Sigmoid colon (tissue), 6 donors: ENCODE measurements at regions not wholly inside any gene's neighbourhood (a gene's known extent, or its start where the extent isn't known, plus 50 kb on each side); places are given as distances from the start of the nearest gene placed in this dataset.

Experiments used
- DNase-seq: peaks from one replicate; pipeline ENCODE4 v3.0.0-alpha.2; 2019
- H3K27ac ChIP-seq, 4 donors: fragments of 200-600 bp; sonication (generic); one replicate each; pipeline ENCODE4 v1.5.1; 2016 to 2019; ENCODE audit warnings: mild to moderate bottlenecking in 1 of 4
- H3K27me3 ChIP-seq, 3 donors: fragments of 200-600 bp; sonication (generic); one replicate each; pipeline ENCODE4 v1.5.1; 2019; ENCODE audit warnings: mild to moderate bottlenecking in 1 of 3
- H3K36me3 ChIP-seq, 4 donors: fragments of 200-600 bp; sonication (generic); one replicate each; pipeline ENCODE4 v1.5.1; 2016 to 2019
- H3K4me1 ChIP-seq, 4 donors: fragments of 200-600 bp; sonication (generic); one replicate each; pipeline ENCODE4 v1.5.1; 2017 to 2019
- H3K4me3 ChIP-seq, 4 donors: fragments of 200-600 bp; sonication (generic); one replicate each; pipeline ENCODE4 v1.5.1; 2017 to 2019; ENCODE audit warnings: mild to moderate bottlenecking in 2 of 4, moderate library complexity in 1 of 4
- H3K9me3 ChIP-seq, 4 donors: fragments of 200-600 bp in 3 of 4; sonication (generic) in 3 of 4; one replicate each; pipeline versions ENCODE4 v1.5.1 to v1.6.1; 2013 to 2019
- CTCF ChIP-seq, 4 experiments: fragments of 450-650 bp in 3 of 4; fragments of 200-600 bp in 1 of 4; IDR thresholded peaks; one replicate each; pipeline ENCODE4 v1.5.1; 2016 to 2019; ENCODE audit warnings: antibody characterized with exemption in 4 of 4, mild to moderate bottlenecking in 3 of 4, moderate library complexity in 2 of 4
- EP300 ChIP-seq, 4 donors: sonication (generic); formaldehyde crosslinking; IDR thresholded peaks; one replicate each; pipeline ENCODE4 v1.6.1; 2017; ENCODE audit warnings: antibody characterized with exemption in 4 of 4
- POLR2A ChIP-seq, 2 donors: fragments of 450-650 bp; IDR thresholded peaks; one replicate each; pipeline ENCODE4 v1.6.1; 2016; ENCODE audit warnings: antibody characterized with exemption in 2 of 2, mild to moderate bottlenecking in 2 of 2, moderate library complexity in 2 of 2
- POLR2AphosphoS5 ChIP-seq, 4 donors: sonication (generic); formaldehyde crosslinking; IDR thresholded peaks; one replicate each; pipeline ENCODE4 v1.6.1; 2017; ENCODE audit warnings: antibody characterized with exemption in 4 of 4
- WGBS, 2 donors: extraction: QIAGEN DNeasy Blood & Tissue Kit; methylation state at CpG; one replicate each; pipeline ENCODE4 v1.1.7; 2013; 5-methylcytosine and 5-hydroxymethylcytosine counted together
- intact Hi-C: fragments of 100-400 bp; cut with DNase I; formaldehyde crosslinking; loops from one replicate; pipeline ENCODE4 v1.15.1; 2023
- donor health status: healthy with polysubstance abuse.
- donor health status: healthy.

GRCh38 chr15:31481142-31481541 lies 154.5 kb downstream of the KLF13 start:
- Histone ChIP-seq H3K4me1 (peaks cover 0 to 4% (median 0%) of the 10 kb centered on the region in 4 donors), H3K4me3 (no peak overlapping the region), H3K27ac (no peak overlapping the region), H3K9me3 (no peaks in the 10 kb centered on the region), H3K36me3 (no peaks in the 10 kb centered on the region), H3K27me3 (peaks cover 15 to 52% (median 21%) of the 10 kb centered on the region in 3 donors)
- TF ChIP-seq POLR2A (IDR thresholded peaks at IDR 0.05), result no peak
- TF ChIP-seq POLR2AphosphoS5 (IDR thresholded peaks at IDR 0.05), result no peak
- no peak for TF ChIP-seq EP300 (IDR thresholded peaks at IDR 0.05)
- TF ChIP-seq CTCF (IDR thresholded peaks at IDR 0.05), result no peak
- intact Hi-C loops, result no loop called here
- peak; percentile 27 for DNase-seq
- 88 to 94% methylated on average over 3 of the region's 3 CpGs for WGBS, 2 donors

DNA sequence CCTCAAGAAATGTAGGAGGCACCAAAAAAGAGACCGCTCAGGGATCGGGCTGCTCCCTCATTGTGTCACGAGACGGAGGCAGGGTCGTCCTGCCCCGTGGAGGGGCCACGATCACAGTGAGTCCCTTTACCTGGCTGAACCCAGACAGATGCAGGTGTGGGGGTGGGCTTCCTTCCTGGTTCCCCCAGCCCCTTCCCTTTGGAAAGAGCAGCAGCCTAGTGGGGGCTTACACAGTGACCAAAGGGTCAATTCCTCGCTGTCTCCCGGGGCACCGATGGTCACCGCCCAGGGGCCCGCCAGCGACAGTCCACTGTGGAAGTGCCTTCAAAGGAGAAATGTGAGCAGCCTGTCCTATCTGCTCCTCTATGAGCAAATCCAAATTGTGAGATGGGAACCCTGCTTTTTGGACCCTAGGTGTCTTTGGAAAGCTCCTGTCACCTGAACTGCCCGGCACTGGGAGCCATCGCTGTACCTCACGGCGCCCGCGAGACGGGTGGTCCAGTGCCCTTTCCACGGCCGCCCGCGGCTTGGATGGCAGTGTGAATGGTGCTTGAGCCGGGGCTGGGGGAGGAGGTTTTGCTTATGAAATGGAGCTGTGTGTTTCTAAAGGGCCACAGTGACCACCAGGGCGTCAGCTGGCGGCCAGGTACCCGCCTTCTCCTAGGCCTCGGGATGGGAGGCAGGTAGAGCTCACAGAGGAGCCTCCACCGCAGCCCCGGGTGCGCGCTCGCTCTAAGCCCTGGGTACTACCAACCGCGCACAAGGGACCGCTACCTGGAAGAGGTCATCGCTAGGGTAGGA lies 155.7 kb downstream of the KLF13 start:
- H3K9me3 ChIP-seq, result no peaks in the 10 kb centered on the region
- no peaks in the 10 kb centered on the region for H3K36me3 ChIP-seq
- intact Hi-C loops, result no loop called here
- WGBS, 2 donors, result 95 to 97% methylated on average over 38 of the region's 38 CpGs
- TF ChIP-seq POLR2A (IDR thresholded peaks at IDR 0.05) (no peak), EP300 (IDR thresholded peaks at IDR 0.05) (no peak), CTCF (IDR thresholded peaks at IDR 0.05) (no peak), POLR2AphosphoS5 (IDR thresholded peaks at IDR 0.05) (no peak)
- H3K27me3 ChIP-seq, result peaks cover 15 to 52% (median 21%) of the 10 kb centered on the region in 3 donors
- peaks cover 0 to 4% (median 0%) of the 10 kb centered on the region in 4 donors for H3K4me1 ChIP-seq
- no peak overlapping the region for H3K27ac ChIP-seq
- H3K4me3 ChIP-seq, result no peak overlapping the region
- DNase-seq, result peak; percentile 56

DNA sequence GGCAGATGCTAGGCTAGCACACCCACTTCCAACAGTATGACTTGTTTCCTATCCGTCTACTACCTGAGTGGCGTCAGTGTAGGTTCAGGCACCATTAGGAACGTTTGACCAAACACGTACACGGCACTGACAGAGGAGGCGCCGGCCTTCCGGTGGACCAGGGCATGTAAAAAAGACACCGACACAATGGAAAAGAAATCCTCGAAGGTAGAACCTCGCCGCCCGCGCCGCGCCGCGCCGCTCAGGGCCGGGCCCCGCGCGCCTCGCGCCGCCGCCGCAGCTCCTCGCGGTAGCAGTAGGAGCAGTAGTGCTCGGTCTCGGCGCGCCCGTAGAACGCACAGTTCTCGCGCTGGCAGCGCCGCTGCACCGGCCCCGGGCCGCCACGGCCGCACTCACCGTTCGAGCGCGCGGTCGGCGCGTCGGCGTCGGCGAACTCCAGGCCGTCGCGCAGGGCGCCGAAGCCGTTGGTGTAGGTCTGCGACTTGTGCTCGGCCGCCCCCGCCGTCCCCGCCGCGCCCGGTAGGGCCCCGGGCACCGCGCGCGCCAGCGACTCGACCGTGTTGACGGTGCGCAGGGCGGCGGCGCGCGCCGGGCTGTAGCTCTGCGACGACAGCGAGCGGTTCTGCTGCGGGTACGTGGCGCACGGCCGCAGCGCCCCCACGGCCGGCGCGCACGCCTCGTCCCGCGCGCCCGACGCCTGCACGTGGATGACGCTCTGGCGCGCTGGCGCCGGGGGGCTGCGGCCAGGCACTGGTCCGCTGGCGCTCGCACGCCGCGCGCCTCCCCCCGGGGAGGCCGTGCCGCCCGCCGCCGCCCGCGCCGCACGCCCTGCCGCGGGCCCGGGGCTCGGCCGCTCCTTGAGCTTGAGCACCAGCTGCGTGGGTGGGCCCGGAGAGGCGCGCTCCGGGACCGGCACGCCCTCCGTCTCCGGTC lies 156.7 kb downstream of the KLF13 start:
- TF ChIP-seq POLR2AphosphoS5 (IDR thresholded peaks at IDR 0.05) (no peak), POLR2A (IDR thresholded peaks at IDR 0.05) (no peak), EP300 (IDR thresholded peaks at IDR 0.05) (no peak), CTCF (IDR thresholded peaks at IDR 0.05) (no peak)
- H3K9me3 ChIP-seq, result no peaks in the 10 kb centered on the region
- no peak overlapping the region for H3K27ac ChIP-seq
- DNase-seq, result no peak
- intact Hi-C loops, result no loop called here
- H3K36me3 ChIP-seq, result no peaks in the 10 kb centered on the region
- H3K27me3 ChIP-seq, result peaks cover 15 to 52% (median 21%) of the 10 kb centered on the region in 3 donors
- peak overlapping the region in 3 of 4 donors; percentile 9 to 36 (median 25) for H3K4me3 ChIP-seq
- H3K4me1 ChIP-seq, result peaks cover 0 to 8% (median 1%) of the 10 kb centered on the region in 4 donors
- WGBS, 2 donors, result 2 to 18% methylated on average over 147 of the region's 147 CpGs

DNA sequence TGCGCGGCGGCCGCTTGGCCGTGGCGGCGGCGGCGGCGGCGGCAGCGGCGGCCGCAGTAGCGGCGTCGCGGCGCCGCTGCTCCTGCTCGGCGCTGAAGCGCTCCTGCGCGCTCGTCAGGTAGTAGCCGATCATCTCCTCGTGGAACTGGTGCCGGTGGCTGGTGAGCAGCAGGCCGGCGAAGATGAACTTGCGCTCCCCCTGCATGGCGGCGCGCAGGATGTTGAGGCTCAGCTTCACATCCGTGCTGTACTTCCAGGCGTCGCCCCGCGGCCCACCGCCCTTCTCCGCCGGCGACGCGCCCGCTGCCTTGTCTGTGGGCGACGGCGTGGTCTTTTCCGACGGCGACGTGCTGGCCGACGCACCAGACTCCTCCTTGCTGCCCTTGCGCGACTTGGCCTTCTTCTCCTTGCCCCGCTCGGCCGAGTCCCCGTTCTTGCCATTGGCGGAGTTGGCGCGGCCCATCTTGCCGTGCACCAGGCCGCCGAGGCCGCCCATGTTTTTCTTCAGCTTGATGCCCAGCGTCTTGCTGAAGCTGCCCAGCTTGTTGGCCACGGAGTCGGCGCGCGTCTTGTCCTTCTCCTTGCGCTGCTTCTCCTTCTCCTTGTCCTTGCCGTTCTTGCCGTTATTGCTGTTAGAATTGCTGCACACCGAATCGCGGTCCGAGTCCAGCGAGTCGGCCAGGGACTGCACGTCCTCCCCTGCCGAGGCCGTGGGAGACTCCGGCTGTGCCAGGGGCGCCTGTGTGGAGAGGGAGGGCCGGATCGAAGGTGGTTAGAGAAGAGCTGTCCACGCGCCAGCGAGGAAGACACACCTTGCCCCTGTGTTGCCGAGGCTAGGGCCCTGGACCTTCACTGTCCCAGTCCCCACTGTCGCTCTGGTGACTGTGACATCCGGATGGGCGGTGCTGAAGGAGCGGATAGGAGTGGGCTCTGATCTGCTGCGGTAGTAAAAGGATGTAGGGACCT lies 157.6 kb downstream of the KLF13 start:
- TF ChIP-seq POLR2AphosphoS5 (IDR thresholded peaks at IDR 0.05) (no peak), EP300 (IDR thresholded peaks at IDR 0.05) (no peak), POLR2A (IDR thresholded peaks at IDR 0.05) (no peak), CTCF (IDR thresholded peaks at IDR 0.05) (no peak)
- peaks cover 15 to 52% (median 21%) of the 10 kb centered on the region in 3 donors for H3K27me3 ChIP-seq
- H3K4me1 ChIP-seq, result peaks cover 0 to 16% (median 10%) of the 10 kb centered on the region in 4 donors
- intact Hi-C loops, result no loop called here
- no peaks in the 10 kb centered on the region for H3K36me3 ChIP-seq
- no peak overlapping the region for H3K27ac ChIP-seq
- H3K4me3 ChIP-seq, result no peak overlapping the region
- 61 to 84% methylated on average over 100 of the region's 100 CpGs for WGBS, 2 donors
- no peak for DNase-seq
- H3K9me3 ChIP-seq, result no peaks in the 10 kb centered on the region
